ENCODE measurements at regions not wholly inside any gene's neighbourhood (a gene's known extent, or its start where the extent isn't known, plus 50 kb on each side); places are given as distances from the start of the nearest gene placed in this dataset.

DNA sequence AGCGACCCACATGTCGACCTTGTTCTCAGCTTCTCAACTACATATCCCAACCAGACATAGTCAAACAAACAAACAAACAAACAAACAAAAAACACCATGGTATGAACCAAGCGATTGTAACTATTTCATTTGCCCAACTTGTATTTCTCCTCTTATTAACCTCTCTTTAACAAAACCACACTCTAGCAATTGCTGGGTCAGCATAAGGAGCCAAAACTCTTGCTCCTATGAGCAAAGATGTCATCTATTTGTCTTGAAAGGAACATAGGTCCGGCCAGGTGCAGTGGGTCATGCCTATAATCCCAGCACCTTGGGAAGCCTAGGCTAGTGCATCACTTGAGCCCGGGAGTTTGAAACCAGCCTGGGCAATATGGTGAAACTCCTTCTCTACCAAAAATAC is 145.6 kb downstream of the WT1 start:
- Mint-ChIP-seq H3K36me3 (ENCODE audit: low read depth) (no peaks in the 10 kb centered on the region), H3K27me3 (ENCODE audit: low read depth) (no peaks in the 10 kb centered on the region), H3K9me3 (ENCODE audit: low read depth) (peaks cover 5% of the 10 kb centered on the region), H3K4me1 (ENCODE audit: low read depth) (no peaks in the 10 kb centered on the region), H3K27ac (ENCODE audit: unreplicated experiment) (no peak overlapping the region), H3K4me3 (ENCODE audit: unreplicated experiment) (no peak overlapping the region)
- no peak for TF ChIP-seq CTCF (IDR thresholded peaks at IDR 0.05)
- no peak for DNase-seq (ENCODE audit: low spot score)

- no peak overlapping the region for H3K4me3 Mint-ChIP-seq (ENCODE audit: unreplicated experiment)
- H3K27me3 Mint-ChIP-seq (ENCODE audit: low read depth): peaks cover 2% of the 10 kb centered on the region
- no peak overlapping the region for H3K27ac Mint-ChIP-seq (ENCODE audit: unreplicated experiment)
- no peak for DNase-seq (ENCODE audit: low spot score)
- no peaks in the 10 kb centered on the region for H3K36me3 Mint-ChIP-seq (ENCODE audit: low read depth)
- H3K4me1 Mint-ChIP-seq (ENCODE audit: low read depth): no peaks in the 10 kb centered on the region
- H3K9me3 Mint-ChIP-seq (ENCODE audit: low read depth): peaks cover 5% of the 10 kb centered on the region
- no peak for TF ChIP-seq CTCF (IDR thresholded peaks at IDR 0.05)
Observed at GRCh38 chr11:32290783-32291182, 144.6 kb downstream of the WT1 start.

DNA sequence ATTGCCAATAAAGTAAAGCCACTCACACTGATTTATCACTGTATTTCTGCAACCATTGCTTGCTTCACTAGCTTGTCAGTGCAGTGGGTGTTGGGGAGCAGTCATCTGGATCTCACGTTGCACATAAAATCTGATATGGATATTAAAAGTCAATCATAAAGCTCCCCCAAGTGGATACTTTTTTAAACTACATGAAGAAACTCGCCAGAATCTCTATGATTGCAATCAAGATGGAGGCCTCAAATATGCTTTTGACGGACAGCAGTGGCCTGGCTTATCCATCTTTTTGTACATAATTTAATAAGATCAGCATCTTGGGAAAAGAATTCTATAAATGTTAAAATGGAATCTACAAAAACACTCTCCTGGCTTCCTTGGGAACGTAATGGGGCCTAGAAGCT is 137.7 kb downstream of the WT1 start:
- Mint-ChIP-seq H3K4me3 (ENCODE audit: unreplicated experiment) (no peak overlapping the region), H3K27me3 (ENCODE audit: low read depth) (peaks cover 14% of the 10 kb centered on the region), H3K36me3 (ENCODE audit: low read depth) (no peaks in the 10 kb centered on the region), H3K9me3 (ENCODE audit: low read depth) (no peaks in the 10 kb centered on the region), H3K4me1 (ENCODE audit: low read depth) (no peaks in the 10 kb centered on the region), H3K27ac (ENCODE audit: unreplicated experiment) (no peak overlapping the region)
- DNase-seq (ENCODE audit: low spot score): no peak
- TF ChIP-seq CTCF (IDR thresholded peaks at IDR 0.05): peak; percentile 76

DNA sequence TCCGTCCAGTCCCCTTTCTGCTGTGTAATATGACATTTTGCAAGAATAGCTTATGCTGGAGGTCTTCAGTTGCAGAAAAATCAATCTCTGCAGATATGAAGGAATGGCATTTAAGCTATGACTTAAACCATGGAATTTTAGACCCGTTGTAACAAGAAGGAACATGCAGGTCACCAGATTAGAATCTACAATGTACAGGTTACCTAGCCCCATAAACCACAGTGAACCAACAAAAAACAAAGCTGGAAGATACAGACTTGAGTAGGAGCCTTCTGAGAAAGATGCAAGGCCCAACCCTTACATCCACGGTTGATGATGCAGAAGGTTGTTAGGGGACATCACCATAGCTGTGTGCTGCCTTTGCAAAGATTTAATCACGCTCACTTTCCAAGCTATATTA is 132.5 kb downstream of the WT1 start:
- H3K36me3 Mint-ChIP-seq (ENCODE audit: low read depth): no peaks in the 10 kb centered on the region
- DNase-seq (ENCODE audit: low spot score): no peak
- H3K4me1 Mint-ChIP-seq (ENCODE audit: low read depth): no peaks in the 10 kb centered on the region
- no peak for TF ChIP-seq CTCF (IDR thresholded peaks at IDR 0.05)
- peaks cover 2% of the 10 kb centered on the region for H3K27me3 Mint-ChIP-seq (ENCODE audit: low read depth)
- no peaks in the 10 kb centered on the region for H3K9me3 Mint-ChIP-seq (ENCODE audit: low read depth)
- no peak overlapping the region for H3K27ac Mint-ChIP-seq (ENCODE audit: unreplicated experiment)
- H3K4me3 Mint-ChIP-seq (ENCODE audit: unreplicated experiment): no peak overlapping the region

- Mint-ChIP-seq H3K4me1 (ENCODE audit: low read depth) (no peaks in the 10 kb centered on the region), H3K27me3 (ENCODE audit: low read depth) (peaks cover 2% of the 10 kb centered on the region), H3K27ac (ENCODE audit: unreplicated experiment) (no peak overlapping the region), H3K36me3 (ENCODE audit: low read depth) (no peaks in the 10 kb centered on the region), H3K9me3 (ENCODE audit: low read depth) (no peaks in the 10 kb centered on the region), H3K4me3 (ENCODE audit: unreplicated experiment) (no peak overlapping the region)
- no peak for DNase-seq (ENCODE audit: low spot score)
- TF ChIP-seq CTCF (IDR thresholded peaks at IDR 0.05): no peak
Observed at GRCh38 chr11:32304521-32304920, 130.8 kb downstream of the WT1 start.

Measured in chondrocyte (in vitro differentiated cells).